Brain pericyte (primary cell): ENCODE measurements at regions not wholly inside any gene's neighbourhood (a gene's known extent, or its start where the extent isn't known, plus 50 kb on each side); places are given as distances from the start of the nearest gene placed in this dataset.

ENCODE experiments used
- DNase-seq: peaks from one replicate; pipeline ENCODE4 v3.0.0-alpha.2; 2012; ENCODE audit warnings: low read depth, low spot score

DNA sequence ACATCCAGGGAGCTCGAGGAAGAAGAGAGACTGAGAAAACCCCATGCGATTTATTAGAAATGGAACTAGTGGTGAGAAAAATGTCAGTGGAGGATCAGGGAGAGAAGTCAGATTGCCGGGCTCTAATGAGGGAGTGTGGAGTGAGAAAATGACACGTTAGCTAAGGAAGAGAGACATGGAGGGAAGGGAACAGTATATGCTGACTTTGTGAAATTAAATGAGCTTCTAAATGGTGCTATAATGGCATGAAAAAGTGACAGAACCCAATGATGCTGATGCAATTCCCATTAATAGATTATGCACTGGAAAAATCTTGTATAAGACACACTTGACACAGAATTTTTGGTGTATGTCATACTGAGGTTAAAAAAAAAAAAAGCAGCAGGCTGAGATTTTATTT is 112.6 kb downstream of the HSPH1 start:
- no peak for DNase-seq

GRCh38 chr13:31048521-31048920 is 113.2 kb downstream of the HSPH1 start:
- DNase-seq, result no peak

DNA sequence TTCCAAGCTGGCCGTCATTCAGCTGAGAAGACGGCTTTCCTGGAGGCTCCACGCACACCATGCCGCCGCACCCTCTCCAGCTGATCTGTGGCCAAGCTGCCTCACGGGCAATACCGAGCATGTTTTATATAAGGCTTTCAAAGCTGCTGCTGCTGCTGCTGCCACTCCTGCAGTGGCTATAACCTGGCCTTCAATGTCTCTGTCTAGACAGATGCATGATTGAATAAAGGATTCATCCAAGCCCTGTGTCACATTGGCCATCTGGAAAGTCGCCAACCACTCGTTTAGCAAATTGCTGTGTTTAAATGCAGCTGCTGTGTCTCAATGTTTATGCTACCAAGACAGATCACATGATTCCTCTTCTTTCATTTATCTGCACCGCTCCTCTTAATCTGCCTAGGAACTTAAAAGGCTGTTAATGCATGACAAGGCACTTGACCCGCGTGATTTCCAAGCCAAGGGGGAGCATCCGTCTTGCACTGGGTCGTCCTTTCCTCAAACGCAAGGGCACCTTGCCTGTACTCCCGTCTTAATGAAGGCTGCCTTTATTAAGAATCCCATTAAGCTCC is 114.3 kb downstream of the TEX26 start:
- DNase-seq, result no peak

DNA sequence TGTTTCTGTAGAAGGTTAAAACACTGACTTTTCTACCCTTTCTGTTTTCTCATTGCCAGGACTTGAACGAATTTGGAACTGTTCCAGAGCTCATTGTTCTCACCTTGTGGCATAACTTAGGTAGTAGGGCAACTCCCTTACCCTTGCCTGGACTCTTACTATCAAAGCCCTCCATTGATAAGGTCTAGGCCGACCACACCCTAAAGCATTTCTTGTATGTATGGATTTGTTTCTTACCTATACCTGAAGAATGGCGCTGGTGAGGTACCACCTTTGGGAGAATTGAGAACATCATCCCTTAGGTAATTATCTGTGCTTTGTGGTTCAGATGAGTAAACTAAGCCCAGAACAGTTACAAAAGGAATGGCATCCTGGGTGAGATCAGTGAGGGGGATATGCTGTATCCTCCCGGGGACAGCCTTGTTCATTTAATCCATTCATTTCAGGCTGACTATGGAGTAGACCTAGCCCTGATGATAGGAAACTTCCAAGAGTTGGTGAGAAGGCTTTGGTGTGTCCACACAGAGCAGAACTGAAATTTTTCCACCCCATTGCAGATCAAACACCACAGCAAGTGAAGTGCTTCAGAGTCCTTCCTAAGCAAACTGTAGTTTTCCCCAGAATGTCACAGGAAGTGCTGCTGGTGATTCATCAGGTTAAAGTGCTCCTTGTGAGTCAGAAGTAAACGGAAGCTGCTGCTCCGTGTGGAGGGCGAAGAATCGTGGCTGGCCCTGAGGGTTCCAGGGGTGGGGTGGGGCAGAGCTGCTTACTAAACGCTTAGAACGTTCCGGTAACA is 113.0 kb downstream of the TEX26 start:
- DNase-seq, result peak; percentile 47

- peak; percentile 46 for DNase-seq
These were observed 112.2 kb downstream of the TEX26 start for GRCh38 chr13:31044364-31045285.

- no peak for DNase-seq
These were observed 111.5 kb downstream of the TEX26 start for GRCh38 chr13:31043957-31044356.

GRCh38 chr13:31042481-31043165 is 110.2 kb downstream of the TEX26 start:
- DNase-seq, result no peak

GRCh38 chr13:31042049-31042448 is 109.6 kb downstream of the TEX26 start:
- DNase-seq, result no peak

- no peak for DNase-seq
These were observed 106.5 kb downstream of the TEX26 start for GRCh38 chr13:31038834-31039552.

GRCh38 chr13:31037874-31038500 is 105.5 kb downstream of the TEX26 start:
- no peak for DNase-seq

GRCh38 chr13:31036731-31037695 is 104.6 kb downstream of the TEX26 start:
- DNase-seq, result no peak

- no peak for DNase-seq
These were observed 102.9 kb downstream of the TEX26 start for GRCh38 chr13:31035185-31035965.

DNA sequence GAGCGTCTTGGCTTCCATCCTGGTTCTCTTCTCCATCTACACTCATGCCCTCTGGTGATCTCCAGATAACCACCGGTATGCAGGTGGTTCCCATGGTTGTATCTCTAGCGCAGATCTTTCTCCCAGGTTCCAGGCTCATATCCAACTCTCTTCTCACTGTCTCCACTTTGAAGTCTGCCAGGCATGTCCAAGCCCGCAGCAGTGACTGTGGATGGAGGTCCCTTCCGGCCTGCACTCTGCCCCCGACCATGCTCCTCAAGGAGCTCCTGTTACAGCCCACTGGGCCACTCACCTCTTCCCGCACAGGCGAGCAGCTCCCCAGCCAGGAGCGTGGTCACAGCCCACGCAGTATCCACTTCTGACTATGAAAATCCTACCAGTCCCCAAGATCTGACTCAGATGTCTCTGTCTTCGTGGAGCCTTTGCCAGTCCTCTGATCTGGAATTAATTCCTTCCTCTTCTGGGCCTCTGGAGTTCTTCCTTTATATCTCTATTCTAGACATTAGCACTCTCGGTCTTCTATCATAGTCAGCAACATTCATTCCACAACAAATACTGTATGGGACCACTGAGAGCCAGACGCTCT is 100.2 kb downstream of the TEX26 start:
- no peak for DNase-seq

DNA sequence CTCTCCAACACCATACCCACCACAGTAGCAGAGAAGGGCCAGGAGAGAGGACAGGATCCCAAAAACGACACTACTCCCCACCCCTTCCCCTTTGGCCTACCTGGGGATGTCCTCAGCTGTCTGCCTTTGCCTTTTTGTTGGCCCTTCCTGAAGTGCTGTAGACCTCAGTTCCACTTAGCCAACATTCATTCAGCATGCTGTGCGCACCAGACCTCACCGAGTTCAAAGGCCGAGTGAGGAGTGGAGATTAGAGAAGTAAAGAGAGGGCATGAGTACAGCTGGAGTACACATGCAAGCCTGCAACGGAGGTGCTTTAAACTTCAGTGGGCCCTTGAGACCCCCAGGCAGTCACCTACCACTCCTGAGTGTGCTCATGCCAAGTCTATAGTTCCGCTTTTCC is 99.0 kb downstream of the TEX26 start:
- DNase-seq, result no peak

GRCh38 chr13:31029102-31029501 is 96.6 kb downstream of the TEX26 start:
- no peak for DNase-seq

GRCh38 chr13:31027136-31027535 is 94.7 kb downstream of the TEX26 start:
- no peak for DNase-seq
